Activated naive CD4-positive, alpha-beta T cell treated with anti-CD3 and anti-CD28 coated beads, Interleukin-2, amount 50 U/mL, for 16 hours (primary cell): ENCODE measurements at regions not wholly inside any gene's neighbourhood (a gene's known extent, or its start where the extent isn't known, plus 50 kb on each side); places are given as distances from the start of the nearest gene placed in this dataset.
"Not testable (repeated sequence)": the region's sequence is repeated elsewhere in the genome, so short reads cannot be mapped to it uniquely, and the experiment has no call there.

ENCODE experiments used
- DNase-seq: peaks from one replicate; pipeline ENCODE4 v3.0.0-alpha.2; 2020

DNA sequence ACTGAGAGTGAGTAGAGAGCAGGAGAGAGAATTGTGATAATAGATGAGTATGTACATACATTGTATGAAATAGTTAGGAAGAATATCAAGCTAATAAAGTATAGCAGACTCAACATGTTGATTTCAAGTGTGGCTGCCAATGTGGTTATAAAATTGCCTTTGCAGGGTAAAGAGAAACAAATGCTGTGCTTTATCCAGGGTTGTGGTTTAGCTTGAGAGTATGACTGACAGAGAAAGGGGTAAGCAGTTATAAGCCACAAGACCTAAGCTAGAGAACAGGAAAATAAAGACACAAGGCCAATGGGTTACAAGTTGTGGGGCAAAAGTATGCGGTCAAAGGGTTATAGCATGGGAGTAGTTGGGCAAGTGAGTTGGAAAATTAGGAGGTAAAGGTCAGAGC is 1217.5 kb downstream of the DIAPH3 start:
- no peak for DNase-seq

DNA sequence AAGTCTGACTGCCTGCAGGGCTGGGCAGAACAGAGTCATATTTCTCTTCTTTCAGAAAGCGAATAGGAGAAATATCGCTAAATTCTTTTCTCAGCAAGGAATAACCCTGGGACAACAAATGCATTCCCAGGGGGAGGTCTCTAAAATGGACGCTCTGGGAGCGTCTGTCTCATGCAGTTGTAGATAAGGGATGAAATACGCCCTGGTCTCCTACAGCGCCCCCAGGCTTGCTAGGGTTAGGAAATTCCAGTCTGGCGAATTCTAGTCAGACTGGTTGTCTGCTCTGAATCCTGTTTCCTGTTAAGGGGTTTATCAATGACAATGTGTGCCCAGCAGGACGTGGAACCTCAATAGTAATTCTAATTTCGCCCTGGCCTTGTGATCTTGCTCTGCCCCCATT is 1214.1 kb downstream of the DIAPH3 start:
- DNase-seq = no peak

- DNase-seq = no peak
Observed at GRCh38 chr13:58950911-58951310, 1212.8 kb downstream of the DIAPH3 start.

DNA sequence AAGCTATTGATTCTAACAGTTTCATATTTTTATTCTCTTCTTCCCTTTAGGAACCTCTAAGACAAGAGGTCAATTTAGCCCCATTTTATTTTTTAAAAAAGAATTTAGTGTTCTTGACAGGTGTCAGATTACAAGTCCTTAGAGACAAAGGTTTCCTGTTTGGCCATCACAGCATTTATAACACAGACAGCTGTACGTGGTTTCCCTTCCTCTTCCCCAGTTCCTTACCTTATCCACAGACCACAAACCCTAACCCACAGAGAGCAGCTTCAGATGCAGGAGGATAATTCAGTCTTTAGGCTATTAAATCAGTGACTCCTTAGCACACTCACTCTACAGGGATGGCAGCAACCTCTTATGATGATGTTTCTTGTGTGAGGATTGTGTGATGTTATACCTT is 1210.1 kb downstream of the DIAPH3 start:
- no peak for DNase-seq

- DNase-seq = no peak
Observed at GRCh38 chr13:58955546-58956385, 1208.0 kb downstream of the DIAPH3 start.

- not testable (repeated sequence) for DNase-seq
Observed at GRCh38 chr13:58958097-58958496, 1205.6 kb downstream of the DIAPH3 start.

GRCh38 chr13:58960888-58961287 is 1202.8 kb downstream of the DIAPH3 start:
- no peak for DNase-seq

GRCh38 chr13:58963321-58963720 is 1200.4 kb downstream of the DIAPH3 start:
- no peak for DNase-seq

DNA sequence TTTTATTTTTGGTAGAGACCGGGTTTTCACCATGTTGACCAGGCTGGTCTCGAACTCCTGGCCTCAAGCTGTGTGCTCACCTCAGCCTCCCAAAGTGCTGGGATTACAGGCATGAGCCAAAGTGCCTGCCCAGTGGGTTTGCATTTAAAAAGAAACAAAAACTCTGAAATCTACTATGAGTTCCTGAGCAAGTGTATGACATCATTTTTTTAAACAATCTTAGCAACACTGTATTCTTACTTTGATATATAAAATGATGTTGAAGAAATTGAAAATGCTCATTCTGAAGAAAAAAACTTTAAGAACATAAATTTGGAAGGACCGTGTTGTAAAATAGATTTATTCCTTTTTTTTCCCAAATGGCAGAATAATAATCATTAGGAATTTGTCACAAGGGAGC is 1199.7 kb downstream of the DIAPH3 start:
- no peak for DNase-seq

- DNase-seq = no peak
Observed at GRCh38 chr13:58977085-58977484, 1186.6 kb downstream of the DIAPH3 start.

DNA sequence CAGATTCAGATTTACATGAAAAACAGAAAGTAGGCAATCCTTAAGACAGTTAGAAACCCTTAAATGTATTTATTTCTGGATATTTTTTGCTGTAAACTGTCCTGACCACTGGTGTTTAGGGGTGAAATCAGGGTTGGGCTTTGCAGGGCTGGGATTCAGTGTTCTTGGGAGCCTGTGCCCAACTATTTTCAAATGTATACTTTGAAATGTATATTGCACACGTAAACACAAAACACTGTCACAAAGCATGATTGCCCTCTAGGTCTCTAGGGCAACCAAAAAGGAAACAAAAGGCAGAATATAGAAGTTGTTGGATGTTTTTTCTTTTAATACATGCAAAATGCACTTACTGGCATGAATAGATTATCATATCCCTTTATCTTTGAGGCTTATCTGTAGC is 1185.4 kb downstream of the DIAPH3 start:
- DNase-seq = no peak

- no peak for DNase-seq
Observed at GRCh38 chr13:58979851-58980250, 1183.9 kb downstream of the DIAPH3 start.

DNA sequence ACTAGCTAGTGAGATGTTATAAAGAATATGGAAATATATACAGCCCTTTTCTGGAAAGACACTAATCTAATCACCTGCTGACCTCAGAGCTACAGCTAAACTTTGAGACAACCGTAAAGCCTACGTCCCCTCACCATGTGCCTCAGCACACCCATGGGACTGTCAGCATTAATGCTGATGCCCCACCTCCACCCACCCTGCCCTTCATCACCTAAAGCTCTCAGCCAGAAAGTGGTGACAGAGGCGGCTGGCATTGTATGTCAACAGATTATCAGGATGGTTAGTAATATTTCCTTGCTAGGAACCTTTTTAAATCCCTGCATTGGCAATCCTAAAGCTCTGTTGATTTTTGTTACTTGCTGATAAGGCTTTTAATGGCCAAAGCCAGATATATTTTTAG is 1177.9 kb downstream of the DIAPH3 start:
- DNase-seq = no peak

GRCh38 chr13:58989556-58989955 is 1174.2 kb downstream of the DIAPH3 start:
- DNase-seq = no peak

GRCh38 chr13:58991826-58992477 is 1171.8 kb downstream of the DIAPH3 start:
- DNase-seq = no peak

DNA sequence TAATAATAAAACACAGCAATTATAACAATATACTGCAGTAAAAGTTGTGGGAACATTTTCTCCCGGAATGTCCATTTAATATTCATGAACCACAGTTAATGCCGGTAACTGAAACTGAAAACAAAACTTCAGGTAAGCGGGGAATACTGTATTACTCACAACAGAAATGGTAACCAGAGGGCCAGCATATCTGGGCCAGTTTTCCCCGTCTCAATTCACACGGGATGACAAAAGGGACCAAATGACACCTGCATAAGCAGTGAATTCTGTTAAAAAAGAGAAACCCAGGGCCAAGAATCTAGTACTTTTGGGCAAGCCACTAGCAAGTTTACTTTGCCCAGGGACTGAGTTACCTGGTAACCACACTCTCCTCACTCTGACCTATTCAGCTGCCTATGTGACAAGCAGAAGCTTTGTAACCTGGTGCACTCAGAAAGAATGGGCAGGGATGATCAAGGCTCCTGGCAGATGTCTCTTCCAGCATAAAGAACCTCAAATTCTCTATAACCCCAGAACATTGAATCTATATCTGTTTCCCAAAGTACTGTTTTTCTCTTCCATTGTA is 1171.2 kb downstream of the DIAPH3 start:
- DNase-seq = no peak

DNA sequence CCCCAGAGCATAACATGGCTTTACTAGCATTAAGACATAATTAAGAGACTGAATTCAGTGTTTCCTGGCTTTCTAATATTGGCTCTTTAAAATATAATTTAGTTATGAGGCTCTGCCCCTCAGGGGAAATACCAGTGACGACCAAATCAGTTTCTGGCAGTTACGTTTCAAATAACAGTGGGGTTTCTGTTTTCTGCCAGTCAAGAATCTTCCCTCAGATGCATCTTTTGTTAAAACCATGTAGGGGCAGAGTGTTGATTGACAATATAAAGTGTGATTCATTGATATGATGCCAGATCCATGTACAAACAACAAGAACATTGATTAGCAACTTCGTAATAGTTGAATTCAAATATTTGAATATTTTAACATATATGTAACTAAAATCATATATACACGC is 1169.7 kb downstream of the DIAPH3 start:
- no peak for DNase-seq

GRCh38 chr13:58994777-58995176 is 1169.0 kb downstream of the DIAPH3 start:
- DNase-seq = no peak

- no peak for DNase-seq
Observed at GRCh38 chr13:58998716-58999115, 1165.0 kb downstream of the DIAPH3 start.

DNA sequence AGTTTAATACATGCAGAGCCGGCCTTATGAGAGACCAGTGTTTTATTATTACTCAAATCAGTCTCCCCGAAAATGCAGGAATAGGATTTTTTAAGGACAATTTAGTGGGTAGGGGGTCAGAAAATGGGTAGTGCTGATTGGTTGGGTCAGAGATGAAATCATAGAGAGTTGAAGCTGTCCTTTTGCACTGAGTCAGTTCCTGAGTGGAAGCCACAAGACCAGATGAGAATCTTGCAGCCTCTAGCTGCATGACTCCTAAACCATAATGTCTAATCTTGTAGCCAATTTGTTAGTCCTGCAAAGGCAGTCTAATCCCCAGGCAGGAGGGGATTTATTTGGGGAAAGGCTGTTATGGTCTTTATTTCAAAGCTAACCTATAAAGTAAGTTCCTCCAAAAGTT is 1163.9 kb downstream of the DIAPH3 start:
- DNase-seq = no peak

- no peak for DNase-seq
Observed at GRCh38 chr13:59000770-59001169, 1163.0 kb downstream of the DIAPH3 start.

DNA sequence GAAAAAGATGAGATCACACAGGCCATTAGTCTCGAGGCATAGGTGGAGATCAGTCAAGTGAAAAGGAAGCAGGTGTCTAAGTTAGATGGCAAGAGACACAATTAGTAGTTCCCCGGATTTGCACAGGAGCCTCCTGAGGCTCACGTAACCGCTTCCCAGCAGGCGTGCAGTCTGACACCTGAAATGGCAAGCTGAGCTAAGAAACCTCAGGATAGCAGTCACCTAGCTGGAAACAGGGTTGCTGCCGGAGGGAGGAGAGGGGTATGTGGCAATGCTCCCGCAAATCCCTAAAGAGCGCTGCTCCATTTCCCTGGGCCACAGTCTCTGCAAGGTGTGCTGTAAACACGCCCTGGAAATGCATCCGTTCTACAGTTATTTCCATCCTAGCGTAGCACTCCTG is 1151.0 kb downstream of the DIAPH3 start:
- no peak for DNase-seq

DNA sequence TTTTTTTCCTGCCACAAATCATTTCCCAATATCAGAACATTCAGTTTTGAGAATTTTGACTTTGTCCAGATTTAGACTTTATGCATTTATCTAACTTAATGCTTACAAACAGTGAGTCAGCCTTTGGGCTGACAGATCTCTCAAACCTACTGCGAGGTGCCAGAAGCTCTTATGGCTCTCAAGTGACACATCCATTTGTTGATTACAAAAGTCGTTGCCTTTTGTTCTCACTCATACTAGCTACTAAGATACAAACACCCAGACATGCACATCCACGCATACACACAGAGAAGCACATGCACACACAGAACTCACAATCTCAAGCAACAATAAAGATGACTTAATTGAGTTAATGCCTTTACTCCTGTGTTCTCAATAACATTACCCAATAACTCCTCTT is 1147.5 kb downstream of the DIAPH3 start:
- no peak for DNase-seq

- DNase-seq = no peak
Observed at GRCh38 chr13:59024434-59024833, 1139.3 kb downstream of the DIAPH3 start.
